ENCODE measurements at regions not wholly inside any gene's neighbourhood (a gene's known extent, or its start where the extent isn't known, plus 50 kb on each side); places are given as distances from the start of the nearest gene placed in this dataset.

DNA sequence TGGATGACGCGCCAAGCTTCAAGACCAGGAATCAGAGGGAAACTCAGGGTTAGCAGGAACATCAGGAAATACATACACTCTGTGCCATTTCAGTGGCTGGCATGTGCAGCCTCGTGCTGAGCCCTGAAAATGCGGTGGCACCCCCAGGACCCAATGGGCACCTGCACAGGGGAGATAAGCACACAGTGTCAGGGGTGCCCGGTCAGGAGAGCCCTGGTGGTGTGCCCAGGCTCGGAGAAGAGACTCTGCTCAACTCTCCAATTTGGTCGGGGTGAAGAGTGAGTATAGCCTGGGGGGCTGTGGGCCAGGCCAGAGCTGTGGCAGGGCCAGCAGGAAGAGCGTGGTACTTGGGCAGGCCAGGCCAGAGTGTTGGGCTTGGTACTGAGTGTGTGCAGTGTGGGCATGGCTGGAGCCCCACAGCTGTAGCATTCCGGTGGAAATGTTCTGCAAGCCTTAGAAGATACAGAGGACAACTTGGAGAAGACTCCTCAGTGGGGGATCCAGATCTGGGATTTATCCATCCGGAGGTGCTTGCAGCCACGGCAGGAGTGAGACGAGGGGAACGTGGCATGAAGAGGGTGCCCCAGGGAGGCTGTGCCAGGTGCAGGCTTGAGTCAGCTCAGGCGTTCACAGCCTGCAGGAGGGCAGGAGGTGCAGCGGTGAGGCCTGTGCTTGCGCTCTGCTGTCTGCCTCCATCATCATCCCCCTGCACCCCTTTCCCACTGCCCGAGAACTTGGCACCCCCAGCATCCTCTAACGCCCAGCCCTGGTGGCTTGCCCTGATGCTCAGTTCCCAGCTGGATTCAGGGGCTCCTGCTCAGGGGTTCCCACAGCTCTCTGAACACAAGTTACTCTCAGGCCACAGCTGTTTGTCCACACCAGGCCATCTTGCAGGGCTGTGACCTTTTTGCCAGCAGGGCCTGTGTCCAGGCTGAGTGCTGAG, 451.7 kb upstream of the HS6ST1 start:
- DNase-seq, result no peak

DNA sequence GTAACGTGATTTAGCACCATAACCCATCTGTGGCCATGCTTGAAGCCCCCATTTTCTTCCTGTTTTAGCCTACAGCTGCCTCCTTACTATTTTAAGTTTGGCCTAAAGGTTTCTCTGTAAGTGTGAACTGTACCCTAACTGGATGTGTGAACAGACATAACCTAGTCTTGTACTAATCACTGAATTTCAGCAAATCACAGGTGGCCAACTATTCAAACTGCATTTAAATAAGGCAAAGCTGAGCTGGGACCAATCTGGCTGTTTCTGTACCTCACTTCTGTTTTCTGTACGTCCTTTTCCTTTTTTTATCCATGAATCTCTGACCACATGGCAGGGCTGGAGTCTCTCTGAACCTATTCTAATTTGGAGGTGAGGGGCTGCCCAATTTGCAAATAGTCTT, 452.7 kb upstream of the HS6ST1 start:
- no peak for DNase-seq

DNA sequence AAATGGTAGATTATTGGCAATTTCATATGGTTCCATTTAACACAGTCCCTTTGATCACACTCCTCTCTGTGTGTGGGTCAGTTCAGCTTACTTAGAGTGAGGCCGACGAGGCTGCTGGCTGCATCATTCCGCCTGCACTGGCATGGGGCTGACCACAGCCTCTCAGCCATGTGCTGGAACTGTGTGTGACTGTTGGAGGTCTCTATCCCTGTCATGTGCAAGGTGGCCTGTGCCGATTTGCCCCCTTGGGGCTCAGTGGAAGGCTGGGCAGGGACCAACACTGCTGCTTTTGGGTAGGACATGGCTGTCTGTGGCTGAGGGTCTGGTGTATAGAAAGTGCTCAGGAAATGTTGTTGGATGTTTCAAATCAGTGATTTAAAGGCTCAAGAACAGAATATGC, 454.0 kb upstream of the HS6ST1 start:
- no peak for DNase-seq

DNA sequence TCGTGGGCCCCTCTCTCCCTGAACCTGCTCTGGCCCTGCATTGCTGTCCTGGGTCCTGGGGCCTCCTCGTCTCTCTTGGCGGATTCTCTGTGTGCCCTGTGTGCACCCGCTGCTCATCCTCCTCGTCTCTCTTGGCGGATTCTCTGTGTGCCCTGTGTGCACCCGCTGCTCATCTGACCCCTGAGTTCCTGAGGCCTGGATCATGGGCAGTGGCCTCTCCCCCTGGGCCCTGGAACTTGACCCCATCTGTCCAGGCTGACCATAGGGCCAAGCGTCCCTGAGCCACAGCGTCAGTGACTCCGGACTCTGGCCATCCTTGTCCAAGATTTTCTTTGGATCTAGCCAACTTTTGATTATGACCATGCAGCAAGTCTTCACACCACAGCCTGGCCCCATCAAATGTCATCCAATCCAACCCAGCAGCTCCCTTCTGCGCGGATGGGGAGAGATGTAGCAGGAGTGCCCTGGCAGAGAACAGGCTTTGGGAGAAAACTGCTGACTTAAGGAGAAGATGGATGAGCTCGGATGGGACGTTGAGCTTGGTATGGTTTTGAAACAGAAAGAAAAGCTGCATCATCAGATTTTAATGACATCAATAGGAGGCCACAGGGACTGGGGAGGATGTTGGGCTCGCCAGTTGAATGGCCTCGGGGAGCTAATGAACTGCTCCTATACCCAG, 455.1 kb upstream of the HS6ST1 start:
- DNase-seq, result no peak

DNA sequence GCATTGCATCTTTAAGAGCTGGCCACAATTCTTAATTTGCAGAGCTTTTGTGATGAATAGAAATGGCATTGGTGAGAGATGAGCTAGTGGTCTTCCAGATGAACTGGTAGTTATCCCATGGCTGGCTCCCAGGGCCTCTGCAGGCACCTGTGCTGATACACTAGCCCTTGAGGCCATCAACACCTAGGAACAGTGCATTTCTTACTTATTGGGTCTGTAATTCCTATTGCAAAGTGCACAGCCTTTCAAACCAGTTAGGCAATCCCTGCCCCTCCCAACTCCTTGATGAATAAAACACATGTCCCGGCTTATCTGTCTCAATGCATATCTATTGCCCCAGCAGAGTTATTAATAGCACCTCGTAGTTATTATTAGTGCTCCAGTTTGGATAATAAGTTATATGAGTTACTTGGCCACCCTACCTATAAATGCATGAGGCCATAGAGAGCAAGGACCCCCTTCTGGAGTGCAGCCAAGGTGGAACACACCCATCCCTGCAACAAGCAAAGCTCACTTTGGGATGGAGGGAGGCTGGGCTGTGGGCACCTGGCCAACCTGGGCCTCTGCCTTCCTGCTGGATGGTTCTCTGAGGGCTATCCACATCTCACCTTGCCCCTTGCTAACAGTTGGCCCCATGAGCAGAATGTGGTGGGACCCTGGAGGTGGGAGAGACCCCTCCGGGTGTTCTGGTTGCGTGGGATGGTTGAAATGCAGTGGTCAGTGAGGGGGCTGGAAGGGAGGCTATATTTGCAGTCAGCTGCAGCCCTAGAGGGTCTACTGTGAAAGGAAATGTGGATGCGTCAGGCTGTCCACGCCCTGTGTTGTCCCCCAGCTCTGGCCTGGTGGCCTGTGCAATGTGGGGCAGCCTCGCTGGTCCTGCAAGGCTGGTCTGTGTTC, 455.9 kb upstream of the HS6ST1 start:
- no peak for DNase-seq

DNA sequence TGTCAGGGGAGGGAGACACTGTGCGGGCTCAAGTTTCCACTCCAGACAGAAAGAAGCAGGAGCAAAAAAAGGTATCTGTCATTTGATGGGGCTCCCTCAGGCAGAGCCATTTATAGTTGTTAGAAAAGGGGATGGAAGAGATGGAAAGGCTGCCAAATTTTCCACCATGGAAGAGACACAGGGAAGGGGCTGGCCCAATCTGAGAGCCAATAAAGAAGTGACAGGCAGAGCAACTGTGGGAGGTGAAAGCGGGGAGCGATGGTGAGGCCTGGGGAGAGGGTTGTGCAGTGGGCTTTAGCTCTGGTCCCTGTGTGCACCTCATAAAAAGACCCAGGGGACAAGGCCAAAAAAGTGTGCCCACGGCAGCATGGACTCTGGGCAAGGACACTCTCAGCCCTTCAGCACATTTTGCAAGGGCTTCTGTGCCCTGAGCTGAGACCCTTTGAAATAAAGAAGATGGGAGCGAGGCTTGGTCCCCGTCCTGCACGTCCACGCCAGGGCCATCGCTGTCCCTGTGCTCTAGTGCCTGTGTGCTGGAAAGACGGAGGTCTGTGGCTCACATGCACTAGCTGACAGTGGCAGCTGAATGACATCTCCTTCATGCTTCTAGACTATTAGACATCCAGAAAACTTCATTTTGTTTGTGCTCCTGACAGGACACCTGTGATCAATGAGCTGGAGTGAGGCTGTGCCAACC, 456.7 kb upstream of the HS6ST1 start:
- no peak for DNase-seq

DNA sequence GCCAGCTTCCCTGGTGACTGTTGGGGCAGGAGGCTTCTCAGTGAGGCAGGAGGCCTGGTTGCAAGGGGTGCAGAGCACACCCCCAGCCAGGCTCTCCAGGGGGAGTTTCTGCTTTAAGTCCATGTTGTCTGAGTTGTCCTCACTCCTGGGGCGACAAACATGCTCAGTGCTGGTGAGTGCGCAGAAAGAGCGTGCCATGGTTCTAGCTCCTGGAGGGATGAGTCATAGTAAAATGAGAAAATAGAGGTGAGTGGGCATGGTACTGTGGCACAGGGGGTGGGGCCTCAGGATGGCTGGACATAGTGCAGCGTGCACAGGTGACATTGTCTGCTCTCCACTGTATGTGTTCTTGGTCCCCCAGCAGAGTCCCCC, 457.2 kb upstream of the HS6ST1 start:
- DNase-seq, result no peak

DNA sequence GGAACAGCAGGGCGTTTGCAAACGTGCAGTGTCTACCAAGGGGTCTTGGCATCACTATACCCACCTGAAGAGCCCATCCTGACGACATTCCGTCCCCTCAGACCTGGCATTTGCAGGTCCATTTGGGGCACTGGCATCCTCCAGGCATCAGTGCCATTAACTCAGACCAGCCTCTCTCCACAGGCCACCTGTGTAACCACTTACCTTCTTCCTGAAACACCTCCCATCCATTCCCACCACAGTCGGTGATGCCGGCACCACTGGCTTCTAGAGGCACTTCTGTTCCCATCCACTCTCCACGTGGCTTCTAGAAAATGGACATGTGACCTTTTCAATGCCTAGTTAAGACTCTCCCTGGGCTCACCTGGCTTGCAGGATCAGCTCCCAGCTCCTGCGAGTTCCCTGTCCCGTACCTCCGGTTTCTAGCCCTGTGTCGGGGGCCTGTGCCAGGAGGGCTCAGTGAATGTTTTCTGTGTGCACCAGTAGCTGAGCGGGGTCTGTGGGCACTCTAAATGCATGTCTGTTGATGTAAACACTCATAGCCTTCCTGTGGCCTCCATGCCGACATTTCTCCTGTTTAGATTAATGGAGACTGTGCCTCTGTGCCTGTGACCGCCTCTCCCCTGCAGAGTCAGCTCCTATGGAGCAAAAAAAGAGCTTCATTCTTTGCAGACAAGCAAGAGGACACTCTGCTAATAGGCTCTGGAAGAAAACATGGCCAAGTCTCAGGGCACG, 458.0 kb upstream of the HS6ST1 start:
- DNase-seq, result no peak

DNA sequence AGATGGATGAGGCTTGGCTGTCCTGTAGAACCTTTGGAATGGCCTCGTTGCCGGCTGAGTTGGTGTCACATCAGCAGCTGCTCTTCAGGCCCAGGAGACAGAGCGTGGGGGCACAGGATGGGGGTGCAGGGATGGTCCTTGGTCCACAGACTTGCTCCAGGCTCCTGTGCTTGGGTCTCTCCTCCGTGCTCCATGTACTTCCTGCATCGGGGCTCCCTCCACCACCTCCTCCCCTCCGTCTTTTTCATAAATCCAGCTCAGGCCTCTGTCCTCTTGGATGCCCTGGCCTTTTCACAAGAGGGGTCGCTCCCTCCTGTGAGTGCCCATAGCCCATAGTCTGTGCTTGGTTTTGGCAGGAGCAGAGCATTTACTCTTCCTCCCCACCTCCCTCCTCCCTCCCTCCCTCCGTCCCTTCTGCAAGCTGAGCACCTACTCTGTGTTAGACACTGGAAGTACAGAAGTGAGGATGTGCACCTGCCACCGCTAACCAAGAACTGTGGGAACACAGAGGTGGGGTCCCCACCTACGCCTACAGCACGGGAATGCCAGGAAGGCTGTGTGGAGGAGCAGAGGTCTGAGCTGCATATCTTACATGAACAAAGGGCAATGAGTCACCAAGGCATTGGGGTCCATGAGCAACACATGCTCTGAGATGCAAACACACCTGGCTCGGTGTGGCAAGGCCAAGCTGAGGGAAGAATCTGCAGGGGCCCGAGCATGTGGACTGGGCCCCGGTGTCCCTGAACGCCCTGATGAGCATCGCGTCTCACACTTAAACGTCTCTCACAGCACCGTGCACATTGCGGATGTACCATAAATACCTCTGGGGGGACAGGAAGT, 458.7 kb upstream of the HS6ST1 start:
- DNase-seq, result no peak

DNA sequence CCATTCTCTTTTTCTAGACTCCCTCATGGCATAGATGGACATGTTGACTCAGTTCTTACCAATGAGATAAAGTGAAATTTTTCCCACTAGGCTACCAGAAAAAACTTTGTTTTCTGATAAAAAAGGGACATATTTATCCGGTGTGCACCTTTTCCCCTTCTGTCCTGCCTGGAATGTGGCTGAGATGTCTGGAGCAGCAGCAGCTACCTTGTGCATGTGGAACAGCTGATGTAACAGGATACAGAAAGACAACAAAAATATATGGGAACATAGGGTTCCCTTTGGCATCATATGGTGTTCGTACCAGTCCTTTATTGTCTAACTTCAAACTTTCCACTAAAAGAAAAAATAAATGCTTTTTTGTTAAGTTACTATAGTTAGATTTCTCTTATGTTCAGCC, 460.2 kb upstream of the HS6ST1 start:
- no peak for DNase-seq

DNA sequence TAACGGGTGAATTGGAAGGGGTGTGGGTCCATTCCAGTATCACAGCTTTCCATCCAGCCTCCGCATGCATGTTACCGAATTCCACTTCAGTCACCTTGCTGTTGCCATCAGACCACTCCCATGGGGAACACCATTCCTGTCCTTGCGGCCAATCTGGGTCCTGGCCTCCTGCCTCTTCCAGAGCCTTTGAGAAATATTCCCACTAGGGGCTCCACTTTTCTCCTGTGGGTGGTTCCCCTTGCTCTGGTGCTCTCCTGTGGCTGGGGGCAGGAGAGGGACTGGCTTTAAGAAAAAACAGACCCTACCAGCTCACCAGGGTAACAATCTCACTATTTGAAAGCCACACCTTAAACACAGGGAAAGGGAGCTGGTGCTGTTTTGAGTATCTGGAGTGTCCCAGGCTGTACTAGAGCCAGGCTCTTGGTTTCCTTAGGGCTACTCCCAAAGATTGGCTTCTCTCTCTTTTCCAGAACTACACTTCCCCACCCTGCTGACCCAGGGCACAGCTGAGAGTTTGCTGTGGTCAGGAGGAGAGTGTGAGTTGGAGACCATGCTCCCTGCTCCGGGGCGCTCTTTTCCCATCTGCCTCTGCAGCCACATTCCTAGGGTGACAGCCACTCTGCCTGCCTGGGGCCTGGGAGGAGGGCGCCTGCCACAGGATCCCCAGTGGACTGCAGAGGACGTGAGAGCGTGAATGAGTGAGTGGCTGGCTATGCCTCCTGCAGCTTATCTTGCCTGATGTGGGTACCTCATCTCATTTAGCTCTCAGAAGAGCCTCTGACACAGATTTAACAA, 460.8 kb upstream of the HS6ST1 start:
- DNase-seq, result no peak

DNA sequence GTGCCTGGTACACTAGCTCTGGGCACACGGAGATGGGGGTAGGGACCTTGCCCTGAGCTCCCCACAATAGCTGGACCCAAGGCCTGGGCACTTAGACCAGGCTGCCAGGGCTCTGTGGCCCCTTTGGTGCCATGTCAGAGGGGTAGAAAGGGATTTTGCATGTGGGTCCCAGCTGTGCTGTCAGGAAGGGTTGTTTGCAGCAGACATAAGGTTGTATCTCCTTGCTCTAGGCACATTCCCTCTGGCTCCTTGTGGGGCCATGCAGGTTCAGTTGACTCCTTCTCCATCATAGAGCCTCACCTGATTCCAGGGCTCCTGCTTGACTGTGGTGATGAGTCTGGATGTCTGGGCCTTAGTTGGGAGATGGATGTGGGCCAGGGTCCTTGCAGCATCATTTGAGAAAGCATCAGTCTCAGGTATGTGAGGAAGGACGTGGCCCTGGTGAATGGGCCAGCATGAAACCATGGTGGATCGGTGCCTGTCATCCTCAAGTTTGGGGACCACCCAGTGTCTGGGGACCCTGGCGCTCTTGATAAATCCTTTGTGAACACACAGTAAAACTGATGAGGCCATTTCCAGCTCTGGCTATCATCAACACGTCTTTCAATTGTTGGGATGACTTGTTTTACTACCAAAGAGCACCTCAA, 461.9 kb upstream of the HS6ST1 start:
- no peak for DNase-seq

DNA sequence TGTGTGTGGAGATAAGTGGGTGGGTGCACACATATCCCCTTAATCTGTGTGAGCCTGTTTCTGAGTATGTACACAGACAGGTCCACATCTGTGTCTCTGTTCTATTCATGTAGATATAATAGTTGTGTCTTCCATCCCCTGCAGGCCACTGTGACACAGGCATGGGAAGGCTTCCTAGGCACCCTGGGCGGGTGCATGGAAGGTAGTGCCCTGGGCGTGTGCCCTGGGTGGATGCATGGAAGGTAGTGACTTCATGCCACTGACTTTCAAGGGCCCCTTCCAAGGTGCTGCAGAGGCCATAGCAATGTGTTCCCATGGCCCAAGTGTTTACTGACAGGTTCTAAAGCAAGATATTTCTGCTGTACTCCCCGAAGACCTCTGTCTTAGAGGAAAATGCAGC, 462.5 kb upstream of the HS6ST1 start:
- DNase-seq, result no peak

DNA sequence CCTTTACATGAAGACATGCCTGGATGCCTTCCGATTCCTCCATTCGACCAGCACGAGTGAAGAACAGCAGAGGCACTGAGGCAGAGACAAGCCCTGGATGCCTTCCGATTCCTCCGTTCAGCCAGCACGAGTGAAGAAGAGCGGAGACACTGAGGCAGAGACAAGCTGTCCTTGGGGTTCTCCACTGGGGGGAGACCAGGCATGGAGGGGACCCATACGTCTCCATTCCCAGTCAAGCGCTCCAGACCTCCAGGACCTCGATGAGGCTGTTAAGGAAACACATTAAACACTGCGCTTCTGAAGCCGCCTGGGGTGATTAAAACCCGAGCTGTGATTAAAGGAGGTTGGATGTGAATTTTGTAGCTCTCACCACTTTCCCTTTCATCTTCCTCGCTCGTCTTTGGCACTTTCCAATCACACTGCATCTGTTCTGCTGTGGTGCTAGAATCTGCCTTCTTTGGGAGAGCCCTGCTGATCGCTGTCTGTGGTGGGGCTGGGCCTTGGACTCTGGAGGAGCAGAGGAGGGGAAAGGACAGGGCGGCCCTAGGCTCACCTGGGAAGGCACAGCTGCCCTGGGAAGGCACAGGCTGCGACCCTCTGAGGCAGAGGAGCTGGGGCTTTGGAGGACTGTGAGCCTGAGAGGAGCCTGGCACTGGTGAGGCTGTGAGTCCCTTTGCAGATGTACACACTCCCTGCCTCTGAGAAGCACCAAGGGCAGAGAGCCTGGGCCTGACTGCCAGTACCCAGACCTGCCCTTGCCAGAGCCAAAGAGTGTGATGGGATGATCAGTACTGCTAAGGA, 463.1 kb upstream of the HS6ST1 start:
- DNase-seq, result no peak

DNA sequence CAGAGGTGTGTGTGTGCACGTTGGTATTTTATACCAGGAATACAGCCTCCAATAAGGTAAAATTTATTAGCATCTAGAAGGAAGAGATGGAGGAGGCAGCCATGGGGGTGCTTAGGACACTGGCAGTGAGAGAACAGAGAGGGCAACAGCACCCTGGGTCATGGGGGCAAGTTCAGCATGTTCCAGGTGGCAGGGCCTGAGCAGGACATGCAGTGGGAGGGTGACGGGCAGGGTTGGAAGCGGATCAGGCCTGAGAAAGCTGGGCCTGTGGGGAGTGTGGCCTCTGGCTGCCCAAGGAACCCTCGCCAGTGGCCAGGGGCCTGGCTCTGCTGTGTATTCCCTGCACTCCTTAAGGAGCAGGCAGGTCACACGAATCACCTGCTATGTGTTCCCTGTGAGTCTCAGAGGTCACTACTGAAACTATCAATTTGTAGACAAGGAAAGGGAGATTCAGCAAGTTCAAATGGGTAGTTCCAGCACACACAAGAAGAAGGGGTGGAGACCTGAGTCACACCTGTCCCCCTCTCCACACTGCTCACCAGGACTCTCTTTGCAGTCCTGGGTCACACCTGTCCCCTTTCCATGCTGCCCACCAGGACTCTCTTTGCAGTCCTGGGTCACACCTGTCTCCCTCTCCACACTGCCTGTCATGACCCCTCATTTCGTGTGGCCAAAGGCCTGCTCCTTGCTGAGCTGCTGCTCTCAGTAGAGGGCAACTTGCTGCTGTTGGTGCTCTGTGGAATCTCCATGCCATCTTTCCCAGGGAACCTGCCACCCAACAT, 463.9 kb upstream of the HS6ST1 start:
- no peak for DNase-seq

DNA sequence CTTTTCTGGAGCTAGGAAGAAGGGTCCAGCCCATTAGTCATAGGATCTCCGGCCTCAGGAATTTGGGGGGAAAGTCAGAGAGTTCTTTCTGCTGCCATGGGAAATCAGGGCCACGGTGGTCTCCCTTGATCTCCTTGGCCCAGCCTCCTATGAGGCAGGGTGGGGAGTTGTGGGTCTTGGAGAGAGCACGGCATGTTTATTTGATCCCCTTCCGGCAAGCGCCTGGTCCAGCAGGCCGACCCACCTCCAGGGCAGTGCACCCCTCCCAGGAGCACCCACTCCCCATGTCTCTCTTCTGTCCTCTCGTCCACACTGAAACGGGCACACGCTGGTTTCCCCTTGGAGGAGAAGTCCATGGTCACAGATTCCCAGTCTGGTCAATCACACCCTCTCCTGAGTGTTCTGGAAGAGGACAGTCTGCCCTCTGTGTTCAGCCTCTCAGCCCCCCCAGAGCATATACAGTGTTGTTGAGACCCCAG, 464.6 kb upstream of the HS6ST1 start:
- no peak for DNase-seq

DNA sequence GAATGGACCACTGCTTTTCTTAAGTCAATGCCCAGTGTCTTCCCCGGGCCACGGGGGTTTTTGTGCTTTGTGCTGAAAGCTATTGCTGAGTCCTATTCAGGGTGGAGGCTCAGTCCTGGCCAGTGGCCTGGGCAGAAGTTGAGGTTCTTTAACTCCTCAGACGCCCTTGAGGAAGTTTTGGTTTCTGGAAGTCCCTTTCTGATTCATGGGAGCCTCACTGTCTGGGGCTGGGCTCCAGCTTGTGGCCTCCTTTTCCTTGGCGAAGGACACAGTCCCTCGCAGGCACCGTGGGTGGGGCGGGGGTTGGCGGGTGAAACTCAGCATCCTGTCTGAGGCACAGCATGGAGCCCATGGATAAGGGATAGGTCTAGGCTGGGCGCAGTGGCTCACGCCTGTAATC, 465.2 kb upstream of the HS6ST1 start:
- DNase-seq, result no peak
